Stimulated activated naive B cell treated with anti-CD40 and anti-IgM and Interleukin-4, amounts not matched to agents 10 μg/mL and 1 μg/mL and 100 μg/mL, for 72 hours (primary cell): ENCODE measurements at regions not wholly inside any gene's neighbourhood (a gene's known extent, or its start where the extent isn't known, plus 50 kb on each side); places are given as distances from the start of the nearest gene placed in this dataset.
"Not testable (repeated sequence)": the region's sequence is repeated elsewhere in the genome, so short reads cannot be mapped to it uniquely, and the experiment has no call there.

Experiments used
- ATAC-seq, 2 donors: fragments of 150-1000 bp; cut with Tn5 transposase; replicated peaks; 2 replicates each; pipeline ENCODE4 v1.10.0; 2021; ENCODE audit warnings: moderate library complexity in 1 of 2
- DNase-seq: peaks from one replicate; pipeline ENCODE4 v3.0.0; 2021
- H3K27ac Mint-ChIP-seq: one replicate; pipeline ENCODE4 v1.8.0; 2022; ENCODE audit warnings: mild to moderate bottlenecking, mixed read lengths
- H3K27me3 Mint-ChIP-seq, 2 donors: one replicate each; pipeline ENCODE4 v1.8.0; 2022; ENCODE audit warnings: mixed read lengths in 2 of 2
- H3K36me3 Mint-ChIP-seq, 2 donors: one replicate each; pipeline ENCODE4 v1.8.0; 2022; ENCODE audit warnings: mixed read lengths in 2 of 2, mild to moderate bottlenecking in 1 of 2
- H3K4me1 Mint-ChIP-seq, 2 donors: one replicate each; pipeline ENCODE4 v1.8.0; 2022; ENCODE audit warnings: mixed read lengths in 2 of 2, mild to moderate bottlenecking in 1 of 2
- H3K4me3 Mint-ChIP-seq, 2 donors: one replicate each; pipeline ENCODE4 v1.8.0; 2022; ENCODE audit warnings: mild to moderate bottlenecking in 2 of 2, mixed read lengths in 2 of 2, moderate library complexity in 1 of 2
- H3K9me3 Mint-ChIP-seq, 2 donors: one replicate each; pipeline ENCODE4 v1.8.0; 2022; ENCODE audit warnings: mixed read lengths in 2 of 2, mild to moderate bottlenecking in 1 of 2

GRCh38 chr9:85792057-85792456 lies 50.3 kb upstream of the AGTPBP1 start:
- not testable (repeated sequence) for ATAC-seq, H3K36me3 Mint-ChIP-seq, H3K4me1 Mint-ChIP-seq, H3K4me3 Mint-ChIP-seq, H3K9me3 Mint-ChIP-seq, DNase-seq, H3K27me3 Mint-ChIP-seq, H3K27ac Mint-ChIP-seq

GRCh38 chr9:85802978-85803695 lies 61.4 kb upstream of the AGTPBP1 start:
- not testable (repeated sequence) for H3K27me3 Mint-ChIP-seq, H3K4me3 Mint-ChIP-seq, H3K27ac Mint-ChIP-seq

GRCh38 chr9:85804847-85805133 lies 63.0 kb upstream of the AGTPBP1 start:
- not testable (repeated sequence) for H3K36me3 Mint-ChIP-seq, H3K9me3 Mint-ChIP-seq, DNase-seq, H3K27me3 Mint-ChIP-seq, ATAC-seq
- H3K4me3 Mint-ChIP-seq, result peak overlapping the region; percentile 88
- peaks cover 4 to 11% of the 10 kb centered on the region in 2 donors for H3K4me1 Mint-ChIP-seq
- H3K27ac Mint-ChIP-seq, result peak overlapping the region; percentile 82

More at GRCh38 chr9:85802978-85803695, 61.4 kb upstream of the AGTPBP1 start:
- not testable (repeated sequence) for H3K9me3 Mint-ChIP-seq, H3K36me3 Mint-ChIP-seq, ATAC-seq, DNase-seq
- peaks cover 4 to 11% of the 10 kb centered on the region in 2 donors for H3K4me1 Mint-ChIP-seq

GRCh38 chr9:85805134-85806005 lies 63.6 kb upstream of the AGTPBP1 start:
- not testable (repeated sequence) for H3K36me3 Mint-ChIP-seq, H3K27me3 Mint-ChIP-seq, H3K9me3 Mint-ChIP-seq
- peak overlapping the region; percentile 82 for H3K27ac Mint-ChIP-seq
- H3K4me3 Mint-ChIP-seq, result peak overlapping the region; percentile 88
- ATAC-seq, result peak; percentile 80 to 87
- DNase-seq, result peak; percentile 75
- H3K4me1 Mint-ChIP-seq, result peaks cover 4 to 11% of the 10 kb centered on the region in 2 donors

GRCh38 chr9:85808329-85808728 lies 66.6 kb upstream of the AGTPBP1 start:
- peaks cover 4 to 11% of the 10 kb centered on the region in 2 donors for H3K4me1 Mint-ChIP-seq
- not testable (repeated sequence) for H3K27ac Mint-ChIP-seq, ATAC-seq, H3K36me3 Mint-ChIP-seq, H3K27me3 Mint-ChIP-seq, DNase-seq, H3K4me3 Mint-ChIP-seq, H3K9me3 Mint-ChIP-seq

GRCh38 chr9:85813388-85813787 lies 71.6 kb upstream of the AGTPBP1 start:
- H3K27me3 Mint-ChIP-seq, H3K36me3 Mint-ChIP-seq, H3K27ac Mint-ChIP-seq, H3K9me3 Mint-ChIP-seq, ATAC-seq, H3K4me3 Mint-ChIP-seq, H3K4me1 Mint-ChIP-seq, DNase-seq: not testable (repeated sequence)

- not testable (repeated sequence) for H3K4me1 Mint-ChIP-seq, H3K27ac Mint-ChIP-seq, H3K9me3 Mint-ChIP-seq, H3K27me3 Mint-ChIP-seq, DNase-seq, H3K36me3 Mint-ChIP-seq, H3K4me3 Mint-ChIP-seq
- peak in 1 of 2 donors; percentile 39 for ATAC-seq
Observed at GRCh38 chr9:85814800-85815199, 73.0 kb upstream of the AGTPBP1 start.

- not testable (repeated sequence) for DNase-seq, H3K27me3 Mint-ChIP-seq, H3K4me1 Mint-ChIP-seq, H3K27ac Mint-ChIP-seq, H3K9me3 Mint-ChIP-seq, H3K4me3 Mint-ChIP-seq
- peaks cover 10 to 14% of the 10 kb centered on the region in 2 donors for H3K36me3 Mint-ChIP-seq
- ATAC-seq, result peak; percentile 68 to 74
Observed at GRCh38 chr9:85818971-85819370, 77.2 kb upstream of the AGTPBP1 start.

- not testable (repeated sequence) for DNase-seq, ATAC-seq, H3K27me3 Mint-ChIP-seq, H3K4me3 Mint-ChIP-seq, H3K9me3 Mint-ChIP-seq, H3K27ac Mint-ChIP-seq, H3K4me1 Mint-ChIP-seq
- H3K36me3 Mint-ChIP-seq, result peaks cover 10 to 14% of the 10 kb centered on the region in 2 donors
Observed at GRCh38 chr9:85820598-85820997, 78.8 kb upstream of the AGTPBP1 start.

- ATAC-seq, DNase-seq: not testable (repeated sequence)
Observed at GRCh38 chr9:85824949-85825348, 83.2 kb upstream of the AGTPBP1 start.

GRCh38 chr9:85834591-85834990 lies 92.8 kb upstream of the AGTPBP1 start:
- not testable (repeated sequence) for ATAC-seq, H3K4me1 Mint-ChIP-seq, H3K27ac Mint-ChIP-seq, H3K27me3 Mint-ChIP-seq, DNase-seq, H3K36me3 Mint-ChIP-seq, H3K4me3 Mint-ChIP-seq, H3K9me3 Mint-ChIP-seq

More at GRCh38 chr9:85824949-85825348, 83.2 kb upstream of the AGTPBP1 start:
- H3K4me3 Mint-ChIP-seq, H3K9me3 Mint-ChIP-seq, H3K27me3 Mint-ChIP-seq, H3K27ac Mint-ChIP-seq, H3K4me1 Mint-ChIP-seq: not testable (repeated sequence)
- H3K36me3 Mint-ChIP-seq, result peaks cover 7 to 14% of the 10 kb centered on the region in 2 donors

GRCh38 chr9:85843949-85844348 lies 97.0 kb upstream of the NAA35 start:
- ATAC-seq, H3K27ac Mint-ChIP-seq, H3K27me3 Mint-ChIP-seq, H3K4me1 Mint-ChIP-seq, H3K36me3 Mint-ChIP-seq, H3K9me3 Mint-ChIP-seq, H3K4me3 Mint-ChIP-seq, DNase-seq: not testable (repeated sequence)

- not testable (repeated sequence) for H3K36me3 Mint-ChIP-seq, ATAC-seq, H3K9me3 Mint-ChIP-seq, H3K27me3 Mint-ChIP-seq, DNase-seq, H3K4me3 Mint-ChIP-seq, H3K27ac Mint-ChIP-seq, H3K4me1 Mint-ChIP-seq
Observed at GRCh38 chr9:85847782-85848181, 93.2 kb upstream of the NAA35 start.

- peaks cover 4 to 9% of the 10 kb centered on the region in 2 donors for H3K36me3 Mint-ChIP-seq
- no peak overlapping the region for H3K4me3 Mint-ChIP-seq
- H3K9me3 Mint-ChIP-seq, result peaks cover 0 to 2% of the 10 kb centered on the region in 2 donors
- no peaks in the 10 kb centered on the region for H3K27me3 Mint-ChIP-seq
- no peaks in the 10 kb centered on the region for H3K4me1 Mint-ChIP-seq
- no peak for ATAC-seq
- no peak overlapping the region for H3K27ac Mint-ChIP-seq
- no peak for DNase-seq
Observed at GRCh38 chr9:85858056-85858750, 82.7 kb upstream of the NAA35 start.
